GM12801 (cell line): ENCODE measurements at regions not wholly inside any gene's neighbourhood (a gene's known extent, or its start where the extent isn't known, plus 50 kb on each side); places are given as distances from the start of the nearest gene placed in this dataset.

ENCODE experiments used
- TF ChIP-seq, protein P1 (sequence below): IDR thresholded peaks from one replicate; pipeline ENCODE4 v1.5.1; 2011; ENCODE audit warnings: control low read depth; ENCODE audit not compliant: insufficient read length; ENCODE audit errors: extremely low read depth

DNA sequence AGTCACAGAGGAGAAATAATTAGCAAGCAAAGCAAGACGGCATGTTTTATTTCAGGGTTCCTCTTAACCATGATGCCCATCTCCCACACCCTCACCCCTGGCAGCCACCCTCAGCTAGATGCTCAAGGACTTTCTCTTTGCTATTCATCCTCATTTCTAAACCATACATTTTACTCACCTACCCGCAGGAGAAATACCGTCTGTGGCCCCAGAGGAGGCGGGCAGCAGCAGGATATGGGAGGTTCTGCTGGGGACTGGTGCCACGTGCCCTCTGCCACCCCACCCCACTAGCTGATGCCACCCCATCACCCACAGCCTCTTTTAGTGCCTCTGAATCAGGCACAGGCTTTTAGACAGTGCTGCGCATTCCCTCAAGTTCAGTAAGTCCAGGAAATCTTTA, 168.7 kb upstream of the ITGB1 start:
- TF ChIP-seq, protein P1, sequence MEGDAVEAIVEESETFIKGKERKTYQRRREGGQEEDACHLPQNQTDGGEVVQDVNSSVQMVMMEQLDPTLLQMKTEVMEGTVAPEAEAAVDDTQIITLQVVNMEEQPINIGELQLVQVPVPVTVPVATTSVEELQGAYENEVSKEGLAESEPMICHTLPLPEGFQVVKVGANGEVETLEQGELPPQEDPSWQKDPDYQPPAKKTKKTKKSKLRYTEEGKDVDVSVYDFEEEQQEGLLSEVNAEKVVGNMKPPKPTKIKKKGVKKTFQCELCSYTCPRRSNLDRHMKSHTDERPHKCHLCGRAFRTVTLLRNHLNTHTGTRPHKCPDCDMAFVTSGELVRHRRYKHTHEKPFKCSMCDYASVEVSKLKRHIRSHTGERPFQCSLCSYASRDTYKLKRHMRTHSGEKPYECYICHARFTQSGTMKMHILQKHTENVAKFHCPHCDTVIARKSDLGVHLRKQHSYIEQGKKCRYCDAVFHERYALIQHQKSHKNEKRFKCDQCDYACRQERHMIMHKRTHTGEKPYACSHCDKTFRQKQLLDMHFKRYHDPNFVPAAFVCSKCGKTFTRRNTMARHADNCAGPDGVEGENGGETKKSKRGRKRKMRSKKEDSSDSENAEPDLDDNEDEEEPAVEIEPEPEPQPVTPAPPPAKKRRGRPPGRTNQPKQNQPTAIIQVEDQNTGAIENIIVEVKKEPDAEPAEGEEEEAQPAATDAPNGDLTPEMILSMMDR: no peak

DNA sequence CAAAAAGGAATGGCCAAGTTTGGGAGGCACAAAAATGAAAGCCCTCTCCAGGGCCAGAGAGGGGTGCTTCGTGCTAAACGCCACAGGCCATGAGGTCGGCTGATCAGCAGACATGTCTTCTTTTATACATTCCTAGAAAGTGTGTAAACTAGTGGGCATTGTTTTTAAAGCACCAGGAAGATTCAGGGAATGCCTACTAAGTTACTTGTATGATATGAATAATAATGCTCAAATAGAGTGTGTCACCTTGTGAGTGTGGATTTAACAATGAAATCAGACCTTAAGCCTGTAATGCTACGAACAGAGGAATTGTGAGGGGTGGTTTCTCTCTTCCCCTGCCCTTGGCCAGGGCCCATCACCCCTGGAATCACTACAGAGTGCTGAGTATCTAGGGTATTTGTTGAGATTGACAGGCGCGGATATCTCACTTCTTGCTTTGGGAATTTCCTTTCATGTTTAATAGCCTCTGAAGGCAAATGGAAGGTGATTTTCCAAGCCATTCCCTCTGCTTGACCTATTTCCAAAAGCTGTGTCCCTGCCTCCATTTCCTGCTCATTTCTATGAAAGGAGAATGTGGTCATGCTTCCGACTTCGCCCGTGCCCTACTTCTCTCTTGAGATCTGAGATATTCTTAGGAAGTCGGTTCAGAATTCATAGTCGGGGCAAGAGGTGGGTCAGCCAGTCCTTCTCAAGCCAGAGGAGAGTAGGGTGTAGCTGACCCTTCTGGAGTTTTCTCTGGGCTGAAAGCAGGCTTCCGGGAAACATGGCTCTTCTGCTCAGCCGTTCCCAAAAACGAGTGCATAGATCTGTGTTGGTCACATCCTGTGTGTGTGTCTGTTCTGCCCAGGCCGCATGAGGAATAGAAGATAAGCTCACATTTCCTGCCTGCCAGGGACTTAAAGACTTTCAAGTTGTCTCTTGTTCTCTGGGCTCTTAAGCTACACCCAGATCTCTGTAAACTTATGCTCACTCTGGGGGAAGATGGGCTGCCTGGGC, 167.8 kb upstream of the ITGB1 start:
- TF ChIP-seq, protein P1: no peak

DNA sequence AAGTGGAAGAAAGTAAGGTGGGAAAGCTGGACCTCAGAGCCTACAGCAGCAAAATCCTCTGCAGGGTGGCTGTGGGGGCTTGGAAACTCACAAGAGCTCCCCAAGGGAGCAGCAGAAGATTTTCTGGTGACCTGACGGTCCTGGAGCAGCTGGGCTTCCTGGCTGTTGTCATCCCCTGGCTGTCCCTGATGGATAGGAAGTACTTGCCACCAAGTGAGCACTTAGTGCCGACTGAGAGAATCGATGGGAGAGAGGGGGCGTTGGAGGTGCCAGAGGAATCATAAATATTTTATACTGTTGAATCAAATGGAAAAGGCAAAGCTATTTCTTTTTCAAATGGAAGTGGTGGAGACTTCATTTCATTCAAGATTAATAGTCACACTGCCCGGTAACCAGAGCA, 167.1 kb upstream of the ITGB1 start:
- TF ChIP-seq, protein P1: no peak

DNA sequence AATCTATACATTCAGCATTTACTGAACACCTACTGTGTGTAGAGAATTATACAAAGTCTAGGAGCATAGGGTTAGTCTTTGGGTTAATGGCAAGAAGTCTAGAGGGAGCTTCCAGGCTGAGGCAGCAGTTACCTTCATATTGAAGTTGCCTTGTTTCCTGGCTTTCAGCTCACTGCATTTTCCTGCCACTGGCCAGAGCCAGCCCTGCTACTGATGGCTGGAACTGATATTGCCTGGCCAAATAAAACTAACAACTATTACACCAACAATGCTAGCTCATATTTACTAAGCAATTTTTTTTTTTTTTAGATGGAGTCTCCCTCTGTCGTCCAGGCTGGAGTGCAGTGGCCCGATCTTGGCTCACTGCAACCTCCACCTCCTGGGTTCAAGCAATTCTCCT, 165.7 kb upstream of the ITGB1 start:
- TF ChIP-seq, protein P1: no peak

DNA sequence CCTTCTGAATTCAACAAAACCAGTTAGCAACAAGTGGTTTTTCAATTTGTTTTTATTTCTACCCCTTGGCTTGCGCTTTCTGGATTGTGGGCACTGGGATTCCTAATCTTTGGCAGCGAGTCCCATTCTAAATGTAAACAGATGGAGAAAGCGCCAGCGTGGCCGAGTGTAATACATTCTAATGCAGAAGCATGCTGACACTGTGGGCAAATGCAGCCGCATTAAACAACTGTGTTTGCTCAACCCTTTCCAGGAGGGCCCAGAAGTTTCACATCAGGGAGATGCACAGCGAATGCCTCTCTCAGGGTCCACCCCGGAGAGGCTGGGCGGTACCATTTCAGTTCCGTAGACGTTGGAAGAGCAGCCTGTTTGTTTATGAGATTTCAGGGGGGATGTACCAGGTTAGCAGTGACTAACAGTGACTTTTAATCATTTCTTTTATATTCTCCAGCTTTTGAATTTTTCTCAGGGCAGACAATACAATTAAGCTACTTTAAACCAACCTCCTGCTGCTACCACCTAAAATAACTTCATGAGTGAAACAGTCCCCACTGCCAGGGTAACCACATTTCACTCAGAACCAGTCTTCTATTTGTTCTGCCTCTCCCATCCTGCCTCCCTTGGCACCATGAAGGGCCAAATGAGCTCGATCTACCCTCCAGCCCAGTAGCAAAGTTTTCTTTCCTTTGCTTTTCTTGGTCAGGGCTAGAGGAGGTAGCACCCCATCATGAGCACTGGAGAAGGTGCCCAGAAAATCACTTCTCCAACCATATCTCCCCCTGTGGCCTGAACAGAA, 164.2 kb upstream of the ITGB1 start:
- TF ChIP-seq, protein P1: no peak

DNA sequence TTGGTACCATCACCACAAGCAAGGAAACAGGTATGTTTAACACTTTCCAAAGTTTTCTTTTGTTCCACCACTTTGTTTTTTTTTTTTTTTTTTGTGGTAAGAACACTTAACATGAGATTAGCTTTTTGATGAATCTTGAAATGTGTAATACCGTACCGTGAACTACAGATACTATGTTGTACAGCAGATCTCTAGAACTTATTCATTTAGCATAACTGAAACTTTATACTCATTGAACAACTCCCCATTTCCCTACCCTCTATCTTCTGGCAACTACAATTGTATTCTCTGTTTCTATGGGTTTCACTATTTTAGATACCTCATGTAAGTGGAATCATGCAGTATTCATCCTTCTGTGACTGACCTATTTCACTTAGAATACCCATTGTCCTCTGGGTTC, 162.7 kb upstream of the ITGB1 start:
- TF ChIP-seq, protein P1: no peak

DNA sequence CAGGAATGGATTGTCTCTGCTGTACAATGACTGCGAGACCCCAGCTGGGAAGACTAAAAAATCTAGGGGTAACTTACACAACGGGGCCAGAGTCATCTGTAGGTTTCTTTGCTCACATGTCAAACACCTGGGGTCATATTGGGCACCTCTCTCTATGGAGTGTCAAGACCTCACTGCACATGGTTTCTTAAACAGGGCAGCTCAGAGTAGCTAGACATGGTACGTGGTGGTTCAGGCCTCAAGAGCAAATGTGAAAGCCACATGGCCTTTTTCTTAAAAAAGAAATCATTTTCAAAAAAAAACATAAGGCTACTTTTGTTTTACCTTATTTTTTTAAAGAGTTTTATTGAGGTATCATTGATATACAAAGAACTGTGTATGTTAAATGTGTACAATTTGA, 162.2 kb upstream of the ITGB1 start:
- TF ChIP-seq, protein P1: no peak
